Neural progenitor cell (in vitro differentiated cells): ENCODE measurements at regions not wholly inside any gene's neighbourhood (a gene's known extent, or its start where the extent isn't known, plus 50 kb on each side); places are given as distances from the start of the nearest gene placed in this dataset.

Experiments used
- EZH2 ChIP-seq: fragments of 200-600 bp; sonication (generic); IDR thresholded peaks from 2 replicates; pipeline ENCODE4 v1.6.1; 2017; ENCODE audit warnings: antibody characterized with exemption, mild to moderate bottlenecking, moderate library complexity
- TF ChIP-seq, protein P1 (sequence below): fragments of 200-600 bp; sonication (generic); IDR thresholded peaks from 2 replicates; pipeline ENCODE4 v1.5.1; 2017; ENCODE audit warnings: antibody characterized with exemption, mild to moderate bottlenecking

GRCh38 chr7:65746398-65746669, 126.5 kb upstream of the VKORC1L1 start:
- TF ChIP-seq, protein P1, sequence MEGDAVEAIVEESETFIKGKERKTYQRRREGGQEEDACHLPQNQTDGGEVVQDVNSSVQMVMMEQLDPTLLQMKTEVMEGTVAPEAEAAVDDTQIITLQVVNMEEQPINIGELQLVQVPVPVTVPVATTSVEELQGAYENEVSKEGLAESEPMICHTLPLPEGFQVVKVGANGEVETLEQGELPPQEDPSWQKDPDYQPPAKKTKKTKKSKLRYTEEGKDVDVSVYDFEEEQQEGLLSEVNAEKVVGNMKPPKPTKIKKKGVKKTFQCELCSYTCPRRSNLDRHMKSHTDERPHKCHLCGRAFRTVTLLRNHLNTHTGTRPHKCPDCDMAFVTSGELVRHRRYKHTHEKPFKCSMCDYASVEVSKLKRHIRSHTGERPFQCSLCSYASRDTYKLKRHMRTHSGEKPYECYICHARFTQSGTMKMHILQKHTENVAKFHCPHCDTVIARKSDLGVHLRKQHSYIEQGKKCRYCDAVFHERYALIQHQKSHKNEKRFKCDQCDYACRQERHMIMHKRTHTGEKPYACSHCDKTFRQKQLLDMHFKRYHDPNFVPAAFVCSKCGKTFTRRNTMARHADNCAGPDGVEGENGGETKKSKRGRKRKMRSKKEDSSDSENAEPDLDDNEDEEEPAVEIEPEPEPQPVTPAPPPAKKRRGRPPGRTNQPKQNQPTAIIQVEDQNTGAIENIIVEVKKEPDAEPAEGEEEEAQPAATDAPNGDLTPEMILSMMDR = no peak
- TF ChIP-seq EZH2 = no peak
